ENCODE measurements at regions not wholly inside any gene's neighbourhood (a gene's known extent, or its start where the extent isn't known, plus 50 kb on each side); places are given as distances from the start of the nearest gene placed in this dataset.

DNA sequence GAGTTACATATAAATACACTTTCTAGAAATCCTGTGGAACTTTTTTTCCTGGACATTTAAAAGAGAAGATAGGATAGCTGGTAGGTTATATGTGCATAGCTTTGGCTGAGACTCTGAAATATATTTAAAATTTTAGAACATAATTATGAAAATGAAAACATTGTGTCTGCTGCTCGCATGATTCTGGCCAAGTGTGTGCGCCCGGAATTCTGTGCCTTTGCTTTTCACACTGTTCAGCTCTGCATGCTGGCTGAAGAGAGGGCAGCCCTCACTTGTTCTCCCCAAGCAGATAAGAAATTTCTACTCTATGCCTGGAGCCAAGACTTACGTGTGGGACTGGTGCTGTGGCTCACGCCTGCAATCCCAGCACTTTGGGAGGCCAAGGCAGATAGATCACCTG is 153.9 kb downstream of the MED10 start:
- no peak for DNase-seq (ENCODE audit: low read depth)
- TF ChIP-seq, protein P1, sequence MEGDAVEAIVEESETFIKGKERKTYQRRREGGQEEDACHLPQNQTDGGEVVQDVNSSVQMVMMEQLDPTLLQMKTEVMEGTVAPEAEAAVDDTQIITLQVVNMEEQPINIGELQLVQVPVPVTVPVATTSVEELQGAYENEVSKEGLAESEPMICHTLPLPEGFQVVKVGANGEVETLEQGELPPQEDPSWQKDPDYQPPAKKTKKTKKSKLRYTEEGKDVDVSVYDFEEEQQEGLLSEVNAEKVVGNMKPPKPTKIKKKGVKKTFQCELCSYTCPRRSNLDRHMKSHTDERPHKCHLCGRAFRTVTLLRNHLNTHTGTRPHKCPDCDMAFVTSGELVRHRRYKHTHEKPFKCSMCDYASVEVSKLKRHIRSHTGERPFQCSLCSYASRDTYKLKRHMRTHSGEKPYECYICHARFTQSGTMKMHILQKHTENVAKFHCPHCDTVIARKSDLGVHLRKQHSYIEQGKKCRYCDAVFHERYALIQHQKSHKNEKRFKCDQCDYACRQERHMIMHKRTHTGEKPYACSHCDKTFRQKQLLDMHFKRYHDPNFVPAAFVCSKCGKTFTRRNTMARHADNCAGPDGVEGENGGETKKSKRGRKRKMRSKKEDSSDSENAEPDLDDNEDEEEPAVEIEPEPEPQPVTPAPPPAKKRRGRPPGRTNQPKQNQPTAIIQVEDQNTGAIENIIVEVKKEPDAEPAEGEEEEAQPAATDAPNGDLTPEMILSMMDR (conservative IDR thresholded peaks at IDR 0.05; ENCODE audit: low read length): no peak
- no peak overlapping the region for H3K4me3 ChIP-seq (ENCODE audit: low read length)

DNA sequence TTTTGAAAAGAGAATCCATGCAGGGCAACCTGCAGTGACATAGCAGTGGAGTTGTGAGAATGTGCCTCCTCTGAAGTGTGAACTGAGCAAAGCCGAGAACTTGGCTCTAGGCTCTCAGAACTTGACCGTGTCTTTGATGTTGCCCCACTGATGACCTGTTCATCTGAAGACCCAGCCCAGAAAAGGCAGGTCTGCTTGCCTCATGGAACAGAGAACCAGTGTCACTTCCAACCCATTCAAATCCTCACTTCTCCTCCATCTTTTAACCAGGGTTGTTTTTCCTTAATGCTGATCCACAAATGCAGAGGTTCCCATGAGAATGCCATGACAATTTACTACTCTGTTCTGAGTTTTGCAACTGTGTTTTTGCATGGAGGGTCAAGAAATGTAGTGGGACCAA is 155.4 kb downstream of the MED10 start:
- DNase-seq (ENCODE audit: low read depth): no peak
- no peak overlapping the region for H3K4me3 ChIP-seq (ENCODE audit: low read length)
- TF ChIP-seq, protein P1 (conservative IDR thresholded peaks at IDR 0.05; ENCODE audit: low read length): no peak

DNA sequence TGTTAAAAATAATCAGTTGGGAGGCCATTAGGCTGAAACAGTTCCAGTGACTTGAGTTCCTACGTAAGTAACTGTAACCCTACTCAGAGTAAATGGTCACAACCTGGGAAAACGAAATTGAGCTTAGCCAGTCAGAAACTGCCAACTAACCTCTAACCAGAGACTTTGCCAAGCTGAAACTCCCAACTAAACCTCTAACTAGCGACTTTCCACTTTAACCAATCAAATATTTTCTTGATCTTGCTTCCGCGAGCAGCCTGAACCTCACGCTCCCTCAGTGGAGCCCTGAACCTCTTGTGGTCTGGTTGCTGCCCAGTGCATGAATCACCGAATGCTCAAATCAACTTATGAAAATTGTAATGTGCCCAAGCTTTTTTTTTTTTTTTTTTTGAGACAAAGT is 156.2 kb downstream of the MED10 start:
- no peak for DNase-seq (ENCODE audit: low read depth)
- H3K4me3 ChIP-seq (ENCODE audit: low read length): no peak overlapping the region
- TF ChIP-seq, protein P1 (conservative IDR thresholded peaks at IDR 0.05; ENCODE audit: low read length): no peak

DNA sequence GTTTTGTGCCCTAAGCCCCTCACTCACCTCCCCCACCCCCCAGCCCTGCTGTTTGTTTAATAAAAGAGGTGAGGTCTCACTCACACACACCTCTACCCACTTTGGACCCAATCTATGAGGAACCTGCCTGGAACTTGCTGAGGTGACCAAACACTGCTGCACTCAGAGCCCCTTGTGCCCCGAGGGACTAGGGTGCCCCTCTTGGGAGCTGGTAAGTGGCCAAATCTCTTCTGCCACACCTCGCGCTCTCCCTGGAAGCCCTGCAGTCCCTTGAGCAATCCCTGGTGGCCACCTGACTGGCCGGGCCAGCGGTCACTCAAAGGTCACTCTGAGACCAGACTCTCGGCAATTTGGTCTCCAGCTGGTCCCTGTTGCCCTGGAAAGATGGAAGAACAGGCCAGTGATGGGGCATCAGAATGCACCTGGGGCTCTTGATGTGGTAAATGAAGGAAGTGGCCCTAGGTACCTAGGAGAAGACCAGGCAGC is 157.2 kb downstream of the MED10 start:
- no peak overlapping the region for H3K4me3 ChIP-seq (ENCODE audit: low read length)
- no peak for DNase-seq (ENCODE audit: low read depth)
- TF ChIP-seq, protein P1 (conservative IDR thresholded peaks at IDR 0.05; ENCODE audit: low read length): no peak

DNA sequence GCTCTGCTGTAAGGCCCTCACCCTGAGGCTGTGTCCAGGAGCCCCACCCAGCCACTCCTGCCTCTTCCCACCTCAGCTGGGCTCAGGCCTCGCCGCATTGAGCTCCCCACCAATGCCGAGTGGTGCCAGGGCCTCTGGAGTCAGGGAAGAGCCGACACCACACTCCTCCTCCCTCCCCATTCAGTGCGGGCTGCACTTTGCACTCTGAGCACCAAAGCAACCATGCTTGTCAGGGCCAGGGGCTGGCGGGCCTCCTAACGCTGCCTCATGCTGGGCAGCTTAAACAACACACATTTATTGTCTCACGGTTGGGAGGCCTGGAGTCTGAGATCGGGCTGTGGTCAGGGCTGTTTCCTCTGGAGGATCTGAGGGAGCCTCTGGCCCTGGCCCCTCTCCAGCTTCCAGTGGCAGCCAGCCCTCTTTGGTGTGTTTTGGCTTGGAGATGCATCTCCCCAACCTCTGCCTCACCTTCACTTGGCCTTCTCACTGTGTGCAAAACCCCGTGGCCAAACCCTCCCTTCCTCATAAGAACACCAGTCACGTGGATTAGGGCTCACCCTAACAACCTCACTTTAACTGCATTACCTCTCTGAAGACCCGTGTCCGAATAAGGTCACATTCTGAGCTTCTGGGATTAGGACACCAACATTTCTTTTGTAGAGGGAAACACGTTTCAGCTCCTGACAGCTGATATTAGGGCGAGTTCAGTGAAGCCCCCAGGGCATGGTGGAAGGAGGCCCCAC is 157.8 kb downstream of the MED10 start:
- no peak overlapping the region for H3K4me3 ChIP-seq (ENCODE audit: low read length)
- TF ChIP-seq, protein P1 (conservative IDR thresholded peaks at IDR 0.05; ENCODE audit: low read length): no peak
- DNase-seq (ENCODE audit: low read depth): no peak

DNA sequence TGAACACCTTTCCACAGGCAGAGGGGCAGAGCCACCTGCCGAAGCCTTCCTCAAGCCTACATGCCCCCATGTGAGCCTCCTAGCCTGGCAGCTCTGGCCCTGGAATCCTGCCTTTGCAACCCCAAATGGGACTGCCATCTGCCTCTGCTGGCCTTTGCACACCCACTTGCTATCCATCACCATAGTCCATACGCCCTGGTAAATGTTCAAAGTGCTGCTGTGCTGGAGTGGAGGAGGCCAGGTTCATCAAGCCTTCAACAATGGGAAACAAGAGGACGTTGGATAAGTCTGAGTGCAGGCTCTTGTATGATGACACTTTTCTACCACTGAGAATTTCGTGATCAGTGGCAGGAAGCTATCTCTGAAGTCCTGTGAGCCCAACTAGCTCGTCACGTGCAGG is 159.8 kb downstream of the MED10 start:
- no peak for DNase-seq (ENCODE audit: low read depth)
- H3K4me3 ChIP-seq (ENCODE audit: low read length): no peak overlapping the region
- TF ChIP-seq, protein P1 (conservative IDR thresholded peaks at IDR 0.05; ENCODE audit: low read length): no peak

DNA sequence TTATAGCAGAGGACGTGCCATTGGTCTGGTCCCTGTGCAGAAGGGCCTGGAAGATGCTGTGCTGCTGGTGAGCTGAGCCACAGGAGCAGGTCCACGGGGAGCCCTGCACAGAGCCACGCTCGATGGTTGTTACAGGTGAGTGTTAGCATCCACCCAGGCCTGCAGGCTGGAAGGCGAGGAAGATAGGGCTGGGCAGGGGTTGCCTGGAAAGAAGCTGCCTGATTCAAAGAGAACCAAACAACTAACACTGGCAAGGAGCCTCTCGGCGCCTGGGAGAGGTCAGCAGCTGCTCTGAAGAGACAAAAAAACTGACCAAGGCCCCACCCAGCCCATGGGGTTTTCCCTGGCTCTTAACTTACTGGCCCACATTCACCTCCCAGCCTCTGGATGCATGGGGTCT is 160.2 kb downstream of the MED10 start:
- DNase-seq (ENCODE audit: low read depth): no peak
- no peak overlapping the region for H3K4me3 ChIP-seq (ENCODE audit: low read length)
- TF ChIP-seq, protein P1 (conservative IDR thresholded peaks at IDR 0.05; ENCODE audit: low read length): no peak
